Embryonic facial prominence (tissue), 1 donor: ENCODE measurements at regions not wholly inside any gene's neighbourhood (a gene's known extent, or its start where the extent isn't known, plus 50 kb on each side); places are given as distances from the start of the nearest gene placed in this dataset.

ENCODE experiments used
- DNase-seq: peaks from one replicate; pipeline ENCODE4 v3.0.0-alpha.2; 2016; ENCODE audit errors: extremely low spot score

- DNase-seq: no peak
These were observed 52.4 kb upstream of the CDKN3 start for GRCh38 chr14:54344445-54344844.

- DNase-seq: no peak
These were observed 50.5 kb upstream of the CDKN3 start for GRCh38 chr14:54346257-54346656.
